A549 (cell line): ENCODE measurements at regions not wholly inside any gene's neighbourhood (a gene's known extent, or its start where the extent isn't known, plus 50 kb on each side); places are given as distances from the start of the nearest gene placed in this dataset.

ENCODE experiments used
- ATAC-seq, 2 experiments: fragments of 200-7000 bp in 1 of 2; fragments of >200 bp in 1 of 2; cut with Nextera tagmentation in 1 of 2; cut with Tn5 transposase in 1 of 2; 3 replicates each; pipeline versions ENCODE4 v1.8.0 to v1.9.1; 2018 to 2020; ENCODE audit warnings: mild to moderate bottlenecking in 1 of 2, moderate library complexity in 1 of 2
- CTCF ChIA-PET: fragments of 300-600 bp; sonication (Branson Sonifier 250); formaldehyde crosslinking; extraction: SDS; loops from one replicate; lab custom pipeline; 2021; ENCODE audit warnings: antibody characterized with exemption, inconsistent platforms; lab: Yijun Ruan, JAX
- POLR2A ChIA-PET: fragments of 350-600 bp; formaldehyde crosslinking; extraction: SDS; loops from one replicate; lab custom pipeline; 2021; ENCODE audit warnings: antibody characterized with exemption, inconsistent platforms; lab: Yijun Ruan, JAX
- DNase-seq, 2 experiments: peaks; one replicate each; pipeline versions ENCODE4 v3.0.0 to v3.0.0-alpha.2; 2011 to 2016; ENCODE audit warnings: low read depth in 1 of 2, low spot score in 1 of 2
- FAIRE-seq: peaks from 2 replicates; lab custom pipeline; 2011; peaks lifted over from hg19 to GRCh38; lab: Jason Lieb, UNC
- H3K27ac ChIP-seq, 2 experiments: fragments of >200 bp; sonication (Bioruptor Twin); formaldehyde crosslinking; 3 replicates each; pipeline ENCODE4 v1.5.1; 2016 to 2017
- H3K4me1 ChIP-seq: fragments of >200 bp; sonication (Bioruptor Twin); formaldehyde crosslinking; 3 replicates; pipeline ENCODE4 v1.6.1; 2016
- H3K4me2 ChIP-seq: fragments of >200 bp; sonication (Bioruptor Twin); formaldehyde crosslinking; 3 replicates; pipeline ENCODE4 v1.6.1; 2016
- H3K4me3 ChIP-seq: fragments of >200 bp; sonication (Bioruptor Twin); formaldehyde crosslinking; 3 replicates; pipeline ENCODE4 v1.5.1; 2016
- H3K9me3 ChIP-seq: fragments of >200 bp; sonication (Bioruptor Twin); formaldehyde crosslinking; 3 replicates; pipeline ENCODE4 v1.6.1; 2016
- ATOH8 ChIP-seq: fragments of 250-450 bp; sonication (Bioruptor Pico); IDR thresholded peaks from 2 replicates; pipeline ENCODE4 v1.5.0; 2020; ENCODE audit warnings: low read depth, mild to moderate bottlenecking, moderate library complexity
- BCL3 ChIP-seq: fragments of >200 bp; sonication (Bioruptor Twin); formaldehyde crosslinking; IDR thresholded peaks from 3 replicates; pipeline ENCODE4 v1.6.1; 2016
- CBX2 ChIP-seq: fragments of 200-600 bp; sonication (generic); IDR thresholded peaks from 2 replicates; pipeline ENCODE4 v1.6.1; 2016; ENCODE audit warnings: low read depth, mild to moderate bottlenecking, borderline replicate concordance
- CEBPB ChIP-seq, 2 experiments: fragments of >200 bp in 1 of 2; sonication (Bioruptor Twin) in 1 of 2; formaldehyde crosslinking in 1 of 2; IDR thresholded peaks; 2 replicates each; pipeline ENCODE4 v1.6.1; 2012 to 2016
- CTCF ChIP-seq: fragments of >200 bp; sonication (Bioruptor Twin); formaldehyde crosslinking; IDR thresholded peaks from 3 replicates; pipeline ENCODE4 v1.5.1; 2016
- ESRRA ChIP-seq: fragments of 150-350 bp; IDR thresholded peaks from 2 replicates; pipeline ENCODE4 v1.6.1; 2014; ENCODE audit warnings: mild to moderate bottlenecking, low read length, borderline replicate concordance
- FOSL2 ChIP-seq, 2 experiments: fragments of 450-650 bp in 1 of 2; fragments of >200 bp in 1 of 2; sonication (Bioruptor Twin) in 1 of 2; formaldehyde crosslinking; IDR thresholded peaks; 2 replicates each; pipeline versions ENCODE4 v1.5.0 to v1.6.1; 2016 to 2020; ENCODE audit warnings: mild to moderate bottlenecking in 1 of 2, moderate library complexity in 1 of 2
- GATA3 ChIP-seq: IDR thresholded peaks from 2 replicates; pipeline ENCODE4 v1.6.1; 2012; ENCODE audit warnings: borderline replicate concordance
- HDAC2 ChIP-seq: fragments of 200-600 bp; sonication (generic); IDR thresholded peaks from 2 replicates; pipeline ENCODE4 v1.6.1; 2016
- HES2 ChIP-seq: fragments of >200 bp; sonication (Bioruptor Twin); formaldehyde crosslinking; IDR thresholded peaks from 2 replicates; pipeline ENCODE4 v1.6.1; 2016
- HOXA7 ChIP-seq: fragments of 250-450 bp; sonication (Bioruptor Pico); IDR thresholded peaks from 2 replicates; pipeline ENCODE4 v1.5.0; 2020; ENCODE audit warnings: mild to moderate bottlenecking, moderate library complexity
- JUNB ChIP-seq: fragments of >200 bp; sonication (Bioruptor Twin); formaldehyde crosslinking; IDR thresholded peaks from 2 replicates; pipeline ENCODE4 v1.6.1; 2016
- KDM1A ChIP-seq: fragments of 200-600 bp; sonication (generic); IDR thresholded peaks from 2 replicates; pipeline ENCODE4 v1.6.1; 2016; ENCODE audit warnings: low read depth, mild to moderate bottlenecking
- MAZ ChIP-seq: fragments of 150-350 bp; IDR thresholded peaks from 2 replicates; pipeline ENCODE4 v1.6.1; 2014; ENCODE audit warnings: antibody characterized with exemption, low read depth, low read length, borderline replicate concordance
- NFE2L2 ChIP-seq: fragments of 150-350 bp; conservative IDR thresholded peaks from 2 replicates; pipeline ENCODE4 v1.6.1; 2014; ENCODE audit warnings: low read length
- NPAS2 ChIP-seq: fragments of 250-450 bp; sonication (Bioruptor Pico); IDR thresholded peaks from 2 replicates; pipeline ENCODE4 v1.8.0; 2022; ENCODE audit warnings: mild to moderate bottlenecking, moderate library complexity, borderline replicate concordance
- RARB ChIP-seq: fragments of 250-450 bp; sonication (Bioruptor Pico); IDR thresholded peaks from 2 replicates; pipeline ENCODE4 v1.8.0; 2021; ENCODE audit warnings: mild to moderate bottlenecking, moderate library complexity
- REST ChIP-seq: fragments of 200-600 bp; sonication (generic); IDR thresholded peaks from 2 replicates; pipeline ENCODE4 v1.6.1; 2016; ENCODE audit warnings: antibody characterized with exemption, mild to moderate bottlenecking, moderate library complexity
- SMC3 ChIP-seq: fragments of >200 bp; sonication (Bioruptor Twin); formaldehyde crosslinking; IDR thresholded peaks from 3 replicates; pipeline ENCODE4 v1.6.1; 2018; ENCODE audit warnings: inconsistent platforms
- SREBF2 ChIP-seq: fragments of 450-650 bp; IDR thresholded peaks from 2 replicates; pipeline ENCODE4 v1.6.1; 2014; ENCODE audit warnings: mild to moderate bottlenecking, moderate library complexity
- TFCP2L1 ChIP-seq: fragments of 250-450 bp; sonication (Bioruptor Pico); IDR thresholded peaks from 2 replicates; pipeline ENCODE4 v1.5.0; 2021; ENCODE audit warnings: mild to moderate bottlenecking
- TP53 ChIP-seq: fragments of 250-450 bp; sonication (Bioruptor Pico); IDR thresholded peaks from 2 replicates; pipeline ENCODE4 v1.5.0; 2021; ENCODE audit warnings: mild to moderate bottlenecking, moderate library complexity
- ZC3H11A ChIP-seq: fragments of 450-650 bp; IDR thresholded peaks from 2 replicates; pipeline ENCODE4 v1.6.1; 2014; ENCODE audit warnings: antibody characterized with exemption, mild to moderate bottlenecking
- ZSCAN20 ChIP-seq: fragments of 250-450 bp; sonication (Bioruptor Pico); IDR thresholded peaks from 2 replicates; pipeline ENCODE4 v1.8.0; 2022; ENCODE audit warnings: mild to moderate bottlenecking, moderate library complexity
- WGBS: methylation state at CpG from one replicate; pipeline ENCODE4 v1.1.6; 2017; ENCODE audit errors: missing lambda C conversion rate; 5-methylcytosine and 5-hydroxymethylcytosine counted together

GRCh38 chr2:149972066-149972465, 384.5 kb upstream of the MMADHC start:
- ChIA-PET CTCF (no interaction called here), POLR2A (no interaction called here)
- Histone ChIP-seq H3K9me3 (no peaks in the 10 kb centered on the region), H3K4me3 (no peak overlapping the region), H3K4me1 (no peaks in the 10 kb centered on the region), H3K27ac (no peak overlapping the region), H3K4me2 (no peak overlapping the region)
- WGBS: 79% methylated on average over 3 of the region's 3 CpGs
- TF ChIP-seq TP53 (CRISPR knock-in tag): no peak
- TF ChIP-seq SMC3: no peak
- no peak for TF ChIP-seq KDM1A
- no peak for TF ChIP-seq NFE2L2
- no peak for TF ChIP-seq HOXA7 (CRISPR knock-in tag)
- TF ChIP-seq HDAC2: no peak
- TF ChIP-seq JUNB: no peak
- TF ChIP-seq HES2: no peak
- no peak for TF ChIP-seq NPAS2 (CRISPR knock-in tag)
- TF ChIP-seq ESRRA: no peak
- TF ChIP-seq SREBF2: no peak
- no peak for TF ChIP-seq RARB (CRISPR knock-in tag)
- TF ChIP-seq GATA3: no peak
- FAIRE-seq: no peak
- DNase-seq: no peak
- no peak for ATAC-seq

- 76% methylated on average over 6 of the region's 6 CpGs for WGBS
- ATAC-seq (no peak), FAIRE-seq (no peak), DNase-seq (no peak)
- Histone ChIP-seq H3K4me3 (no peak overlapping the region), H3K4me2 (no peak overlapping the region), H3K27ac (no peak overlapping the region), H3K4me1 (no peaks in the 10 kb centered on the region), H3K9me3 (no peaks in the 10 kb centered on the region; the same call in 2 of the 3 replicates)
- ChIA-PET CTCF (no interaction called here), POLR2A (no interaction called here)
- no peak for TF ChIP-seq REST
These were observed 367.5 kb upstream of the MMADHC start for GRCh38 chr2:149954981-149955600.

GRCh38 chr2:149953627-149954026, 366.1 kb upstream of the MMADHC start:
- no peak for DNase-seq
- Histone ChIP-seq H3K4me3 (no peak overlapping the region), H3K9me3 (no peaks in the 10 kb centered on the region), H3K27ac (no peak overlapping the region), H3K4me2 (no peak overlapping the region)
- ChIA-PET POLR2A (no interaction called here), CTCF (interaction anchor here (1.1 kb wide), 1 partner anchor 11 kb away, joined by 3 read pairs; no protein-coding TSS in a partner anchor)
- no peak for ATAC-seq
- 82% methylated on average over 3 of the region's 3 CpGs for whole genome bisulfite sequencing
- no peak for TF ChIP-seq ZC3H11A
- no peak for TF ChIP-seq CEBPB (IDR thresholded peaks at IDR 0.05)
- no peak for TF ChIP-seq CTCF
- TF ChIP-seq CBX2: no peak
- no peak for TF ChIP-seq FOSL2 (IDR thresholded peaks at IDR 0.05)
- no peak for TF ChIP-seq FOSL2 (CRISPR knock-in tag; IDR thresholded peaks at IDR 0.05)
- TF ChIP-seq ESRRA: no peak
- no peak for TF ChIP-seq MAZ
- TF ChIP-seq TP53 (CRISPR knock-in tag): no peak
- TF ChIP-seq BCL3: no peak
- TF ChIP-seq TFCP2L1 (CRISPR knock-in tag): no peak
- no peak for TF ChIP-seq ATOH8
- TF ChIP-seq ZSCAN20 (CRISPR knock-in tag): no peak
- TF ChIP-seq, all 56 proteins: peak for 0
- H3K4me1 ChIP-seq: no peaks in the 10 kb centered on the region
- FAIRE-seq: no peak
